GM18498 (cell line): ENCODE measurements at regions not wholly inside any gene's neighbourhood (a gene's known extent, or its start where the extent isn't known, plus 50 kb on each side); places are given as distances from the start of the nearest gene placed in this dataset.
"Not testable (repeated sequence)": the region's sequence is repeated elsewhere in the genome, so short reads cannot be mapped to it uniquely, and the experiment has no call there.

ENCODE experiments used
- ATAC-seq: cut with Tn5 transposase; IDR thresholded peaks from one replicate; pipeline ENCODE4 v1.9.1; 2021; ENCODE audit warnings: mild to moderate bottlenecking, moderate library complexity; ENCODE audit not compliant: unreplicated experiment

DNA sequence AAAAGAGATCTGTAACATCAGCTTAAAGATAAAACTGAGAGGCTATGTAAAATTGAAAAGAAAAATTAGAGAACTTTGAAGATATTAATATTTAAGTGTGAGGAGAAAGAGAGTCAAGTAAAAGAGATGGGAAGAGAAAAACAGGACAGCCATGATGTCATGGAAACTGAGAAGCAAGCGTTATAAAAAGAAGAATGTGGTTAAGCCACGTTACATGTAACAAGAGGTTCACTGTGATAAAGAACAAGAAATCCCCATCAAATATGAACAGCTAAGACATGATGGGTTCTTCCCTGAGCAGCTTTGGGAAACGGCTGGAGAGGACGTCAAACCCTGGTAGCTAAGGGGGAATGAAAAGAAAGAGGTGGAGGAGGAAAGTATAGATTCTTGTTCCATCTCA lies 1269.3 kb upstream of the TENM3 start:
- no peak for ATAC-seq

DNA sequence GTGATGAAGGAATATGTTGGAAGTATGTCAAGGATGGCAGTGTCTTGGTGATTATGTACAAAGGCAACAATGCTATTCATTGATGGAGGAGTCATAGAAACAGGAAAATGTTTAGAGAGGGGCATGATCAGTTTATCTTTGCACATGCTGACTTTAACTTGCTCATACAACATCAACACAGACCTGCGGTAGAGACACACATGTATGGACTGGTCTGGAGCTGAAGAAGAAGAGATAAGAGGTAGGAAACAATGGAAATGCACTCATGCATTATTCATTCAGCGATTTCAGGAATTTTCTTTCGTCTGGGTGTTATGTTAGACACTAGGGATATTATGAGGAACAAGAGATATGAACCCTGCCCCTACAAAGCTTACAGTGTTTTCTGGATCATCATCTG lies 1252.3 kb upstream of the TENM3 start:
- no peak for ATAC-seq

DNA sequence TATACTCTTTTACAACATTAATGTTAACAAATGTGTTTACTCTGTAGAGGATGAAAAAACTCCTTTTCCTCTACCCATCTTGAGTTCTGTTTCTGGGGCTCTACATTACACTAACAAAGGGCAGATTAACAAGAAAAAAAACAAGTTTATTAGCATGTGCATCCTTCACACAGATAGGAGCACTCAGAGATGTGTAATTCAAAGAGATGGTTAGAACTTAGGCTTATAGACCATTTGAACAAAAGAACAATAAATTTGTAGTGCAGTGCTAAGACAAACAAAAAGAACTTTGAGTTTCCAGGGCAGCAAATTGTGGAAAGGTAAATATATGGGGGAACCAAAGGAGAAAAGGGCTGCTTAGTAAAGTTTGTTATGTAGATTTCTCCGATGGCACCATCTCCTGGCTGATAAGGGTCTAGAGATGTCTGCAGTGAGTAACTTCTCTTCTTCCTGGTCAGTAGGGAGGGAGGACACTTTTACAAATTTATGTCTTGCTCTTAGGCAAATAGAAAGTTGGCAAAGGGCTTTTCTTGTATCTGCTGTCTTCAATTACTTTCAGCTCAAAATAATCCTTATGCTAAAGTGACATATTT lies 1249.9 kb upstream of the TENM3 start:
- ATAC-seq: no peak

DNA sequence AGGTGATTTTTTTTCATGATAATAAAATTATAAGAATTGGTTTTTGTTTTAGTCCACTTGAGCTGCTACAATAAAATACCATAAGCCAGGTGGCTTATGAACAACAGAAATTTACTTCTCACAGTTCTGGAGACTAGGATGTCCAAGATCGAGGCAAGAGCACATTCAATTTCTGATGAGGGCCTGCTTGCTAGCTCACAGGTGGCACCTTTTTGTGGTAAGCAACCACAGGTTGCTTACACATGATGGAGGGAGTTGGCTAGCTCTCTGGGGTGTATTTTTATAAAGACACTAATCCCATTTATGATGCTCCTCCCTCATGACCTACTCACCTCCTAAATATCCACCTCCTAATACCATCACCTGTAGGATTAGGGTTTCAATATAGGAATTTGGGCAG lies 1248.5 kb upstream of the TENM3 start:
- ATAC-seq: no peak

DNA sequence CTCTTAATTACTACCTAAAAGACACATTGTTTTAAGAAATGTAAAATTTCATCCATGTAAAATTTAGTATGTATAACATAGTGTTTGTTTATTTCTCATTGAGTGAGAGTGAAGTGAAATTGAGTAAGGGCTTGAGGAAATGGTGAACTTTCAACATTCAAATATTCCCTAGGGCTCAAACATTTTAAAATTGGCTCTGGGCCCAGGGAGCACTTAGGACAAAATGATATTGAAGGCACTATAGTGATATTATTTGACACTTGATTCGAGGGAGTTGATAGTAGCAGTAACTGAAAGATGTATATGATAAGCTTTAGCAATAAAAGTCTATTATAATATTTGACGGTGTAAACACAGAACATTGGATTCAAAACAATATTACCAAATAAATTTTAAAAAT lies 1244.0 kb upstream of the TENM3 start:
- no peak for ATAC-seq

DNA sequence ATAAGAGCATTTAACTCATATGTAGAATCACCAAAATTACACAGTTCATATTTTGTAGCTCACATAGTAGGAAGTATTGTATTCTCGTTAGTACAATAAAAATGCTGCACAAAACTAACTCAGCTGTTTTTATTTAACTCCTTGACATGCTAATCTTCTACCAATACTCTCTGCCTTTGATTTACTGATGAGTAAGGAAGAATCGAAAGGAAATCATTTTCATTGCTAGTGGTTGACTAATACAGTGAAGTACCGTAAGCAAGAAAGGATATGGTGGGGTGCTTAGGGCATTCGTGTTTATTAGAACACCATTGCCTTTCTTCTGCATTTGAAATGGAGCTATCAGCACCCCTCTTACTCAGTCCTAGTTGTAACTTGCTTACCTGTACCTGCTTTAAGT lies 1239.1 kb upstream of the TENM3 start:
- ATAC-seq: no peak

DNA sequence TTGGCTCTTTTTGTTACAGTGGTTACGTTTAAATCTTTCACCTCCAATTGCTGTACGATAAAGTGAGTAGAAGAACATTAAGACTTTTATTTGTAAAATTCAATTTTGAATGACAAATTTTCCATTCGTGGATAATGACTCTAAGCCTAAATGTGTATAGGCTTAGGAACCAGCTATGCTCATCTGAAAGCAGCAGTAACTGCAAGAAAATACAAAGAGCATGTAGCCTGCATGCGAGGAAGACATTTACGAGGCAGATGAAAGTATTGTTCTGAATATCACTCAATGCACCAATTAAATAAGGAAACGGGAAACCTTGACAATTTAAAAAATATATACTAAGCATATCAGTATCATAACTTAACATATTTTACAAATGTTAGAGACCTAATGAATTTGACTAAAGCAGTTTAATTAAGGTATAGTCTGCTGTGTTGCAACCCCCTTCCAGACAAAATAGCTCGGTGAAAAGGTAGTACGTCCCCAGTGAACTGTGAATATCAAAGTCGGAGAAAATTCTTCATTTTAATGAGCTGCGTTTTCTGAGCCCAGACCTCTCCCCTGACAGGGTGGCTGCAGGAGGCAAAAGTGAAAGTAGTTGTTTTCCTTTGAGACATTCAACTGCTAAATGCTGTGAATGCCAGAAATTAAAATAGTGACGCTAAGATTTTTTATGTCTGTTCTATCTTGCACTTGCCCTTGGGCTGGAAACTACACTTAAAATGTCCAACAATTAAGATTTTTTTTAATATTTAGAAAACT lies 1236.5 kb upstream of the TENM3 start:
- no peak for ATAC-seq

DNA sequence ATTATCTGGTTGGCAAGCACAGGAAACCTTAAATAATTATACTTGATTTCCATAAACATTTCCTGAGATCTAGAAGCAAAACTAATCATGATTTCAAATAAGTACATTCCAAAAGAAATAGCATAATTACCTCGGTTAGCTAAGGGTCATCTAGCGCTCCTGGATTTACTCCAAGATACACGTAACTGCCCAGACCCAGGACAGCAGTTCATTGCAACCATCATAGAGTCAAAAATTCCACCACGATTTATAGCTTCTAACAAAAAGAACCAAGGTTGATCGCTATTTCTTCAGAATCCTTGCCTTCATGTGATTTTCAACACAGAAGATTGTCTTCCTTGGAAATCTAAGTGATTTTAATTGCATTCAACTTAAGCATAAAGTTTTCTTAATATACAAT lies 1235.5 kb upstream of the TENM3 start:
- ATAC-seq: no peak

DNA sequence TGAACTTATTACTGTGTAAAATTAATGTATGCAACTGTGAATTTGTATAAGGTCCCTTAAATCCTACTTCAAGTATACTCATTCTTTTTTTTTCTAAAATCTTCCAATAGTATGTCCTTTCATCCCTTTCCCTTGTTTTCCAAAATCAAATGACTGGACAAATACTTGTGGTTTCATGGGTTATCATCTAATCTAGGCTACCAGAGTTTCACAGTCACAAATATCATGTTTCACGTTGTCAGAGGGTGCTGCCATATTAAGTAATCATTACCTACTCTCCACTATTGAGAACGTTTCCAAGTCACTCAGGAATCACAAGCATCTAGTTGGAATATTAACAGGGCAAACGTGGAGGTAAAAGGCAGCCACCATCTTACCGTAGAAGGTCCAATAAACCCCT lies 1235.0 kb upstream of the TENM3 start:
- no peak for ATAC-seq

DNA sequence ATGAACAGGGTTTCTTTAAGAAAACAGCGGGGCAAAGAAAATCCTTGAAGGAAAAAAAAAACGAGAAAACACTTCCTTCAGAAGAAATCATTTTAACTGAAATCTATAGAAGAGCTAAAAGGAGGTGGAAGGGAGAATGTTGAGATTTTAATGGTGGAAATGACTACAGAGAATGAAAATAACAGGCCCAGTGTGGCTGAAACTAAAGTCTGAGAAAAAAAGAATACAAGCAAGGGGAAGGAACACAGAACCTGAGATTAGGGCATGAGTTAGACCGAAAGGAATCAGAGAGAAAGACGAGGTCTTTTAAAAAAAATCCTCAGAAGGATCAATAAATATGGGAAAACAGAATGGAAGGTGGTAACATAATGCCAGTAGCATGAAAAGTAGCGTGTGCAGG lies 1230.0 kb upstream of the TENM3 start:
- no peak for ATAC-seq

DNA sequence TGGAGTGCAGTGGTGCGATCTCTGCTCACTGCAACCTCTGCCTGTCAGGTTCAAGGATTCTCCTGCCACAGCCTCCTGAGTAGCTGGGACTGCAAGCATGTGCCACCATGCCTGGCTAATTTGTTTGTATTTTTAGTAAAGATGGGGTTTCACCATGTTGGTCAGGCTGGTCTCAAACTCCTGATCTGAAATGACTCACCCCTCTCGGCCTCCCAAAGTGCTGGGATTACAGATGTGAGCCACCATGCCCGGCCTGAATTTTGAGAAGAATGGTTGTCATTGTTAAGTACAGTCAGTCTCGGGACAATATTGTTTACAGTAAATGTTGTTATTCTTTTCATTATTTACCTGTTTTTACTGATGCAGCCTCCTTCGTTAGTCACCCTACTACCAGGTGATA lies 1226.2 kb upstream of the TENM3 start:
- ATAC-seq: no peak

DNA sequence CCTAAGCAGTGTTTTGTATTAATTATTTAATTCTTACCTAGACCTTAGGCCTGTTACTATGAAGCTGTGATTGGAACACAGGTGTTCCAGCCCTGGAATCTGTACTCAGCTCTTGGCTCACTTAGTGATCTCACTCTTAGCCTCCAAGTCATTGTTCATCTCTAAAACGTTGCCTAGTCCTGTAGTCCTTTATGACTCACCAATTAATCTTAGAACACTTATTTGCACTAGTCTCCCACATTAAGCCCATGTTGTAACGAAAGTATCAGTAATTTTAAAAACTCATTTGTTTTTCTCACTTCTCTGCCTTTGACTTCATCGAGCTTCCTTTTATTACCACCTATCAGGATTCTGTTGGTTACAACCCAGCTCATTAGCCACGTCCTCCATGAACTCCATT lies 1224.7 kb upstream of the TENM3 start:
- no peak for ATAC-seq

DNA sequence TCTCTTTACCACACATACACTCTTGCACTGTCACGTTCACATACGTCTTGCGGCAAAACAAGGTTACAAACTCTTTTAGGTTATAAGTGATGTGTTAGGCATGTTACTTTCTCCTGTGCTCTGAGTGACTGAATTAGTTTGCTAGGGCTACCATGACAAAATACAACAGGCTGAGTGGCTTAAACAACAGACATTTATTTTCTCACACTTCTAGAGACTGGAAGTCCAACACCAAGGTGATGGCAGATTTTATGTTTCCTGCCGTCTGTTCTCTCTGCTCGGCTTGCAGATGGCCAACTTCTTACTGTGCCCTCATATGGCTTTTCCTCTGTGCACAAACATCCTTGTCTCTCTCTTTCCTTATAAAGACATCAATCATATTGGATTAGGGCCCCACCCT lies 1224.3 kb upstream of the TENM3 start:
- ATAC-seq: no peak

DNA sequence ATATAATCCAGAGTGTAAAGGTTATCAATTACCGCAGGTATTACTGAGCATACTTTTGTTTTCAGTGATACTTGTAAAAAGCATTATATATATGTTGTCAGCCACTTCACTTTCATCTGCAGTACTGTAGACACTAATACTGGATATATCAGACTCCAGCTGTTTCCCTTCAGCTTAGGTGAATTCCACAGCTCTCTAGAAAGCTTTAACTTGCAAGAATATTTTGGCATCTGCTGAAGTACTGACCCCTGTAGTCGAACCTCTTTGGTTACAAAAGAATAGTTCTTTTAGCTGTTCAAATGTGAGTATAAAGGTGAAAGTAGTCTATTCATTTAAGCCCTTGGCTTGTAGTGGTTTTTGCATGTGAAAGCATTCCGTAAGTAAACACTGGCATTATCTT lies 1222.7 kb upstream of the TENM3 start:
- no peak for ATAC-seq

DNA sequence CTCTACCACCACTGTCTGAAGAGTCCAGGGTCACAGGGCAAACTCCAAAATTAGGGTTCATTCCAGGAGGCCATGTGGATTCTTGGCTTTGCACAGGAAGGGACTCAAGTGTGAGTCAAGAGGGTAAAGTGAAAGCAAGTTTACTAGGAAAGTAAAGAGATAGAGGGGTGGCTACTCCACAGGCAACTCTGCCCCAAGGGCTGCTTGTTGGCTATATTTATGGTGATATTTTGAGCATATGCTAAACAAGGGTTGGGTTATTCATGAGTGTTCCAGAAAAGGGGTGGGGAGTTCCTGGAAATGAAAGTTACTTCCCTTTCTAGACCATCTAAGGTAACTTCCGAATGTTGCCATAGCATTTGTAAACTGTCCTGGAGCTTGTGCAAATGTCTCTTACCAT lies 1222.0 kb upstream of the TENM3 start:
- no peak for ATAC-seq

DNA sequence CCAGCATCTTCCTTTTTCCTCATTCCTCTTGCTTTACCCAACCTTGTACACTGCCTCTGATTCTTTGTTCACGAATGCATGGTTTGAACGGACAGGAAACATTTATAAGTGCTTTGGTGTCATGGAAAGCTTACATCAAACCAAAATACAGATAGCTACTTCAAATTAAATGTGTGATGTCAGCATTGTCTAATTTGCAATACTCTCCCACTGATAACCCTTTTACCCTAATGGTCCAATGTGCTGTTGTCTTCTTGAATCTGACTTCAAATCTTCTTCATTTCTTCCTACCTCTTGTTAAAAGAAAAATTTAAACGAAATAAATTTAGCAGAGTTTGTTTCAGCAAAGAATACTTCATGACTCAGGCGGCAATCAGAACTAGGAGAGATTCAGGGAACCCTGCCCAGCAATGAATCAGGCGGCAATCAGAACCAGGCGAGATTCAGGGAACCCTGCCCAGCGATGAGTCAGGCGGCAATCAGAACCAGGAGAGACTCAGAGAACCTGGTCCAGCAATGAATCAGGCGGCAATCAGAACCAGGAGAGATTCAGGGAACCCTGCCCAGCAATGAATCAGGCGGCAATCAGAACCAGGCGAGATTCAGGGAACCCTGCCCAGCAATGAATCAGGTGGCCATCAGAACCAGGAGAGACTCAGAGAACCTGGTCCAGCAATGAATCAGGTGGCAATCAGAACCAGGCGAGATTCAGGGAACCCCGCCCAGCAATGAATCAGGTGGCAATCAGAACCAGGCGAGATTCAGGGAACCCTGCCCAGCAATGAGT lies 1212.9 kb upstream of the TENM3 start:
- not testable (repeated sequence) for ATAC-seq

DNA sequence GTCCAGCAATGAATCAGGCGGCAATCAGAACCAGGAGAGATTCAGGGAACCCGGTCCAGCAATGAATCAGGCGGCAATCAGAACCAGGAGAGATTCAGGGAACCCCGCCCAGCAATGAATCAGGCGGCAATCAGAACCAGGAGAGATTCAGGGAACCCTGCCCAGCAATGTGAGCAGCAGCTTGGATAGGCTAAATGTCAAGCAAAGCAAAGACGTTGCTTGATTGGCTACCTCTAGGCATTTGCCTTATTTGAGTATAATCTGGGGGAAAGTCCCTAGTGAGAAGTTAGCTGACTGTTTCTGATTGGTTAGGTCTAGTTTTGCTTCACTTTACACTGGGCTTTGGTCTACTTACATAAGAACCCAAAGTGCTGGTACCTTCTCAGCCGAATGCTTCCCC lies 1212.2 kb upstream of the TENM3 start:
- no peak for ATAC-seq

DNA sequence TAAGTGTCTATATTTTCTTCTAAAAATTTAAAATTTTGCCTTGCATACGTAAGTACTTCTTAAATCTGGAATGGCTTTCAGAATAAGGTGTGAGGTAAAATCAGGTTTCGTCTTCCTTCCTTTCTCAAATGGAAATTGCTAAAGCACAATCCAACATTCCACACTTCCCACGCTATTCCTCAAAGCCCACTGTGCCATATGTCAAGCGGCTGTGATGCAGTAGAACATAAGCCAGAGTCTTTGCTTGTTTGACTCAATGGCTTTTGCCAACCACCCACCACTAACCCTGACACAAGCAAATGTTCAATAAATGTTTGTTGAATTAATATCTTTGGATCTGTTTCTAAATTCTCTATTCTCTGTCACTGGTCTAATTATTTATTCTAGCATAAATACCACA lies 1199.7 kb upstream of the TENM3 start:
- ATAC-seq: no peak

DNA sequence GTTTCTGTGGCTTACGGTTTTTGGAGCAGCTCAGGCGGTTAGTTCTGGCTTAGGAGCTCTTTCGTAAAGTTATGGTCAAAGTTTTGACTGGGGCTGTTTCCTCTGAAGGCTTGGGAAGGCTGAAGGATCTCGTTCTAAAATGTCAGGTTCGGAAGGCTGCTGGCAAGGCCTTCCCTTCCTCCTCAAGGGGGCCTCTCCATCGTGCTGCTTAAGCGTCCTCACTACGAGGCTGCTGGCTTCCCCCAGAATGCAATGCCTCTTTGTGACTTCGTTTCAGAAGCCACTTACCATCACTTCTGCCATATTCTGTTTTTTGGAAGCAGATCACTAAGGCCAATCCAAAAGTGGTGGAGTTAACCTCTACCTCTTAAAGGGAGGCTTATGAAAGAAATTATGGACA lies 1196.4 kb upstream of the TENM3 start:
- no peak for ATAC-seq

DNA sequence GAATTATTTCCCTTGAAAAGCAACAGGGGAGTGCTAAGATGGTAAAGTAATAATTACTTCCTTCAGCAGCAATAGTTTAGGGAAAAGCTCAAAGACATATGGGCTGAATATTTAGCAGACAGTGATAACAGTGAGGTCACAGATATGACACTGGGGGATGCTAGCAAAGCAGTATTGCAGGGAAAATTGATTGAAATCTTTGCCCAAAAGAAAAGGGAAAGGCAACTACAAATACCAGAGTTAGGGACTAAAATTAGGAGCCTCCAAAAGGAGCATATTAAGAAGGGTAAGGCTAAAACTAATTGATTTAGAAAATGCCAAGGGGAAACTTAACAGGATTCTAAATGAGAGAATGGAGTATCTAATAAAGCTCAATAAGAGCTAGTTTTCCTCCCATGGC lies 1191.3 kb upstream of the TENM3 start:
- no peak for ATAC-seq

DNA sequence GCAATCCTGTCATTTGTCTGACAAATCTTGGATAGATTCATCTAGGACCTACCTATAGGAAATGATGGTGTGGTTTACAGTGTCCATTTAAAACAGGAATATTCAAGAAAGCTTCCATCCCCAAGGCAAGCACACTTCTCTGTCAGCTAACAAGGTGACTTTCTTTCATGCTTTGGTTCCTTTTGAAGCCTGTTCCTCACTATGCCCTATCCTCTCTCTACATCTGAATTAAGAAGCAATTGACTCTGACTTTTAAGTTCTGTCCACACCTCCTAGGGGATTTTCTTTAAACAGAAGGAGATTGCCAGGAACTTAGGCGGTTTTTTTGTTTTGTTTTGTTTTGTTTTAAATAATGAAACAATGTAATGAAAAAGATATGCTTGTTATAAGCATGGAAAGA lies 1181.4 kb upstream of the TENM3 start:
- ATAC-seq: no peak

DNA sequence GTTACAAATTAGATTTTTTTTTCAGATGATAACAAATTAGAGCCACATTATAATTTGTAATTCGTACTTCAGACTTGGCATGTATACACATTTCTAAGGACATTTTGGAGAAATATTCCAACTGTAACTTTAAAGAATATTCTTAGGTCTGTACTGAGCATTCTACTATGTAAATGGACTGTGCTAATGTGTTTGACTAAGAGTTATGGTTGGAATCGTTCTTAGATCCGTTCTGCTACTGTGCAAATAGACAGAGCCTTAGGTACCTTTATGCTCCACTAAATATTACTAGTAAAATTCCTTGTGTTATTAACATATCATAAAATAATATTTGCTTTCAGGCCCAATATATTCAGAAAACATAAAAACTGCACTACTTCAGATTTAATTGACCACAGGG lies 1180.0 kb upstream of the TENM3 start:
- no peak for ATAC-seq
